ENCODE measurements at regions not wholly inside any gene's neighbourhood (a gene's known extent, or its start where the extent isn't known, plus 50 kb on each side); places are given as distances from the start of the nearest gene placed in this dataset.

GRCh38 chr1:10895621-10896020 lies 99.2 kb upstream of the CASZ1 start:
- no peak overlapping the region for H3K4me3 ChIP-seq (replicated peaks; ENCODE audit: low read depth, low read length)
- no peak for TF ChIP-seq CTCF (IDR thresholded peaks at IDR 0.05; ENCODE audit: low read length, missing control alignments)

GRCh38 chr1:10896673-10897072 lies 100.2 kb upstream of the CASZ1 start:
- no peak for TF ChIP-seq CTCF (IDR thresholded peaks at IDR 0.05; ENCODE audit: low read length, missing control alignments)
- H3K4me3 ChIP-seq (replicated peaks; ENCODE audit: low read depth, low read length): no peak overlapping the region
- DNase-seq (ENCODE audit: low read depth): no peak

More at GRCh38 chr1:10895621-10896020, 99.2 kb upstream of the CASZ1 start:
- DNase-seq (ENCODE audit: low read depth): no peak

GRCh38 chr1:10897321-10897980 lies 101.0 kb upstream of the CASZ1 start:
- no peak overlapping the region for H3K4me3 ChIP-seq (replicated peaks; ENCODE audit: low read depth, low read length)
- DNase-seq (ENCODE audit: low read depth): no peak
- TF ChIP-seq CTCF (IDR thresholded peaks at IDR 0.05; ENCODE audit: low read length, missing control alignments): no peak

DNA sequence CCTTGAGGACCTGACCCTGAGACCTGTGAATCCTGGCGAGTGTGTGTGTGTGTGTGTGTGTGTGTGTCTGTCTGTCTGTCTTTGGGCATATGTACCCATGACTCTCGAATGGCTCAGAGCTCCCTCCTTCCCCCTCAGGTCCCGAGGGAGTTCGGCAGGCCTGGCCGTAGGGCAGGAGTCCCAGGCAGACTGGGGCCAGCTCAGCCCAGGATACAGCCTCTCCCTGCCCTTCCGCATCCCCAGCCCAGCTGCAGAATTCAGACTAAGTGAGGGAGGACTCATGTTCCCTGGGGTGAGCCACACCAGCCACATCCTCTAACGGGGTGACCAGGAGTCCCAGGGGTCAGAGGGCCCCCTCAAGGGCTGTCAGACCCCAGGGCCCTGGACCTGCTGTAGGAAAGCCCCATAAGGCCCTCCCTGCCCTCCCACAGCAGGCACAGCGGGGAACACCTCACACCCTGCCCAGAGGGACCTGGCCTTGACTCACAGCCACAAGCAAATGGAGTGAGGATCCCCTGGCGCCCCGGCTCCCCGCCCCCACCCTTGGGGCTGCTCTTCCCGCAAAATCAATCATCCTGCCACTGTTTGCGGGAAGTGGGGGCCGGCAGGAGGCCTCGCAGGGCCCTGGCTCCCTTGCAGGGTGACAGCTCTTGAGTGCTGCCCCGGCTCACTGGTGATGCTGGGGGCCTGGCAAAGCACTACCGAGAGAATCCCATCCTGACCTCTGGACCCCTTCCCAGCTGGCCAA lies 101.7 kb upstream of the CASZ1 start:
- H3K4me3 ChIP-seq (replicated peaks; ENCODE audit: low read depth, low read length): no peak overlapping the region
- no peak for DNase-seq (ENCODE audit: low read depth)
- TF ChIP-seq CTCF (IDR thresholded peaks at IDR 0.05; ENCODE audit: low read length, missing control alignments): no peak

DNA sequence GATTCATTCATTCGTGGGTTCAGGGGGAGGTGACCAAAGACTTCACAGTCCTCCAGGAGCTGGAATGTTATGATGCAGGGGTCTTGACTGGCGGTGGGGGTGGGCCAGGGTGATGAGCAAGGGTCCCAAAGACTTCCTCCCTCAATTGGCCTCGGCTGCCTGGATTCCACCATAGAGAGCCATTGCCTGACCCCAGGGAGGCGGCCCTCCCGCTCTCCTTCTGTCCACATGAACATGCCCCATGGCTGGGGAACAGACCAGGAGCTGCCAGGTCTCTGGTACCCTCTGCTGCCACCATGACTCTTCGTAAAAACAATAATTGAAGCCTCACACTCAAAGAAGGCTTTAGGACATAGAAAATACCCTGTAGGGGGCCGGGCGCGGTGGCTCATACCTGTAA lies 102.5 kb upstream of the CASZ1 start:
- no peak for TF ChIP-seq CTCF (IDR thresholded peaks at IDR 0.05; ENCODE audit: low read length, missing control alignments)
- no peak for DNase-seq (ENCODE audit: low read depth)
- H3K4me3 ChIP-seq (replicated peaks; ENCODE audit: low read depth, low read length): no peak overlapping the region

- no peak for DNase-seq (ENCODE audit: low read depth)
These were observed 103.2 kb upstream of the CASZ1 start for GRCh38 chr1:10899490-10900250.

More at GRCh38 chr1:10899490-10900250, 103.2 kb upstream of the CASZ1 start:
- TF ChIP-seq CTCF (IDR thresholded peaks at IDR 0.05; ENCODE audit: low read length, missing control alignments): no peak
- no peak overlapping the region for H3K4me3 ChIP-seq (replicated peaks; ENCODE audit: low read depth, low read length)

Data from fibroblast of pulmonary artery (primary cell).